NB4 (cell line): ENCODE measurements at regions not wholly inside any gene's neighbourhood (a gene's known extent, or its start where the extent isn't known, plus 50 kb on each side); places are given as distances from the start of the nearest gene placed in this dataset.

Experiments used
- MYC ChIP-seq: IDR thresholded peaks from 2 replicates; pipeline ENCODE4 v1.6.1; 2011; ENCODE audit warnings: low read depth, low read length
- POLR2A ChIP-seq: IDR thresholded peaks from 2 replicates; pipeline ENCODE4 v1.6.1; 2011; ENCODE audit warnings: mild to moderate bottlenecking; ENCODE audit not compliant: insufficient read length; ENCODE audit errors: extremely low read depth
- TF ChIP-seq, protein P1 (sequence below): IDR thresholded peaks from one replicate; pipeline ENCODE4 v1.5.1; 2012; ENCODE audit warnings: low read depth, low read length
- TF ChIP-seq, protein P2 (sequence below): IDR thresholded peaks from 2 replicates; pipeline ENCODE4 v1.6.1; 2011; ENCODE audit warnings: low read depth, low read length

GRCh38 chr3:65166531-65166930, 478.7 kb upstream of the ADAMTS9 start:
- TF ChIP-seq, protein P1, sequence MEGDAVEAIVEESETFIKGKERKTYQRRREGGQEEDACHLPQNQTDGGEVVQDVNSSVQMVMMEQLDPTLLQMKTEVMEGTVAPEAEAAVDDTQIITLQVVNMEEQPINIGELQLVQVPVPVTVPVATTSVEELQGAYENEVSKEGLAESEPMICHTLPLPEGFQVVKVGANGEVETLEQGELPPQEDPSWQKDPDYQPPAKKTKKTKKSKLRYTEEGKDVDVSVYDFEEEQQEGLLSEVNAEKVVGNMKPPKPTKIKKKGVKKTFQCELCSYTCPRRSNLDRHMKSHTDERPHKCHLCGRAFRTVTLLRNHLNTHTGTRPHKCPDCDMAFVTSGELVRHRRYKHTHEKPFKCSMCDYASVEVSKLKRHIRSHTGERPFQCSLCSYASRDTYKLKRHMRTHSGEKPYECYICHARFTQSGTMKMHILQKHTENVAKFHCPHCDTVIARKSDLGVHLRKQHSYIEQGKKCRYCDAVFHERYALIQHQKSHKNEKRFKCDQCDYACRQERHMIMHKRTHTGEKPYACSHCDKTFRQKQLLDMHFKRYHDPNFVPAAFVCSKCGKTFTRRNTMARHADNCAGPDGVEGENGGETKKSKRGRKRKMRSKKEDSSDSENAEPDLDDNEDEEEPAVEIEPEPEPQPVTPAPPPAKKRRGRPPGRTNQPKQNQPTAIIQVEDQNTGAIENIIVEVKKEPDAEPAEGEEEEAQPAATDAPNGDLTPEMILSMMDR, result no peak
- no peak for TF ChIP-seq POLR2A
- TF ChIP-seq, protein P2, sequence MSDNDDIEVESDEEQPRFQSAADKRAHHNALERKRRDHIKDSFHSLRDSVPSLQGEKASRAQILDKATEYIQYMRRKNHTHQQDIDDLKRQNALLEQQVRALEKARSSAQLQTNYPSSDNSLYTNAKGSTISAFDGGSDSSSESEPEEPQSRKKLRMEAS, result no peak
- no peak for TF ChIP-seq MYC
